HG03575 (cell line): ENCODE measurements at regions not wholly inside any gene's neighbourhood (a gene's known extent, or its start where the extent isn't known, plus 50 kb on each side); places are given as distances from the start of the nearest gene placed in this dataset.
"Not testable (repeated sequence)": the region's sequence is repeated elsewhere in the genome, so short reads cannot be mapped to it uniquely, and the experiment has no call there.

Source experiments
- ATAC-seq: cut with Tn5 transposase; IDR thresholded peaks from one replicate; pipeline ENCODE4 v1.9.1; 2021; ENCODE audit not compliant: unreplicated experiment, insufficient number of reproducible peaks, low FRiP score; ENCODE audit errors: extremely low read depth

GRCh38 chr12:46647034-46647433, 178.8 kb downstream of the SLC38A4 start:
- no peak for ATAC-seq

- ATAC-seq, result not testable (repeated sequence)
These were observed 184.1 kb downstream of the SLC38A4 start for GRCh38 chr12:46641649-46642048.

DNA sequence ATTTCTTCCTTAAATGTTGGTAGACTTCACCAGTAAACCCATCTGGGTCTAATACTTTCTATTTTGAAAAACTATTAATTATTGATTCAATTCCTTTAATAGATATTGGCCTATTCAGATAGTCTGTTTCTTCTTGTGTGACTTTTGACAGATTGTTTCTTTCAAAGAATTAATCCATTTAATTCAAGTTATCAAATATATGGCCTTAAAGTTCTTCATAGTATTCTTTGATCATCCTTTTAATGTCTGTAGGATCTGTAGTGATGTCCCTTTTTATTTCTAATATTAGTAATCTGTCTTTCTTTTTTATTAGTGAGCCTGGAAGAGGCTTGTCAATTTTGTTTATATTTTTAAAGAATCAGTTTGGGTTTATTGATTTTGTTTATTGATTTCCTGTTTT, 190.0 kb downstream of the SLC38A4 start:
- ATAC-seq, result no peak

DNA sequence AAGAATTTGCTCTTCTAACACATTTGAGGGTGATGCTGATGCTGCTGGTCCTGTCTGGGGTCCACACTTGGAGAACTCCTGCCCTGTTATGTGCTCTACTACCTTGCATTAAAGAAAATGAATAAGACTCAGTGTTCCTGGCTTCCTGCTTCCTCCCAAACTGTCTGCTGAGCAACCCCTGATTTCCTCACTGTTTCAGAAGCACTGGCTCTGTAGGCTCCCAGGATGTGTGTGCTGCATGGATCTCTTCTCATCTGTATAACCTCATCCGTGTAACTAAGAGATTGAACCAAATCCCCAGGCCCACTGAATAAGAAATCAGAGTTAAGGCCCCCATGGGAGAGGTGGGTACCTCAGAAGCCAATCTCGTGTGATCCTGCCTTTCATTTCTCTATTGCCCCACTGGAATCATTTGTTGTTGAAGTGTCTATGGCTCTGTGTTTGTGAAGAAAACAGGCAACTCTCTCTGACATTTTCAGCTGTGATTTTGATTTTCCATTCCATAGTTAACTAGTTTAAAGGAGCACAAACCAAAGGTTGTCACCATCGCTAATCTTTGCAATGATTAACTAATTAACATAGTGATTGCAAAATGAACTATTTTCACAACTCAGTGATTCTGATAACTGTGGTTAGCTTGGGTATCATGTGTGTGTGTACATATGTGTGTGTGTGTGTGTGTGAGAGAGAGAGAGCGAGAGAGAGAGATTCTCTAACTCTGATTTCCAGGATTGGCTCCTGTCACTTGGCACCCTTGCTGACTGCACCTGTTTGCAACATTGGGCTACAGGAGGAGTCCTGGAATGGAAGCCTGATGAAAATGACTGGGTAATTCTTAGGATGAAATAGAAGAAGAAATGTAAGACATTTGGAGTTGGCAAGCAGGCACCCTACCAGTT, 196.2 kb downstream of the SLC38A4 start:
- no peak for ATAC-seq

GRCh38 chr12:46628176-46628575, 197.6 kb downstream of the SLC38A4 start:
- ATAC-seq, result no peak

DNA sequence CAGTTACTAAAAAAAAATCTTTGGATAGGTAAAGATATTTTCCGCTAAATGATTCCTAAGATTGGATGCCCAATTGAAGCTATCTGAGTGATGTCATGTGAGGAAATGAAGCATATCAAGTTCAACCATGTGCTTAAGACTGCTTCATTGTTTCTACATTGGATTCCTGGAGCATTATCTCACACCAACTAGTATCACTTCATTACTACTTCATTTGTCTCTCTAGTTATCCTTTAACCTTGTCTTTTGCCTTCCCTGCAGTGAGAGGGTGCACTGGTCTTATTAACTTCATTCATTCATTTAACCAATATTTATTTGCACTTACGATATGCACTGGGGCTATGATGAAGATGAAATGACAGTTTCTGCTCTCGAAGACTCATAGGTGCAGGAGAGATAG, 198.1 kb downstream of the SLC38A4 start:
- no peak for ATAC-seq

GRCh38 chr12:46619474-46619873, 206.3 kb downstream of the SLC38A4 start:
- not testable (repeated sequence) for ATAC-seq

- ATAC-seq, result not testable (repeated sequence)
These were observed 208.1 kb downstream of the SLC38A4 start for GRCh38 chr12:46617737-46618136.

DNA sequence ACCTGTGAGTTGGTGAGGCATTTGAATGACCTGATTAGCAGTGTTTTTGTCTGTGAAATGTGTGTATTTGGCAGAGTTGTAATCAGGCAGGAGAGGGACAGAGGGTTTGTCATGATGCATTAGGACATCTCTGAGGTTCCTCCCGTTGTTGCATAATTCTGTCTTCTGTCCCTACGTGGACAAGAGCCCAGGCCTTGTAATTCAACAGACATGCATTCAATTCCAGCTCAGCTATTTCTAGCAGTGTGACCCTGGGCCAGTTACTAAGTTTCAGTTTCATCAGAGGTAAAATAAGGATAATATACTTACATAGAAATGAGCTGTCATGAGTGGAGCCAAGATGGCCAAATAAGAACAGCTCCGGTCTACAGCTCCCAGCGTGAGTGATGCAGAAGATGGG, 208.6 kb downstream of the SLC38A4 start:
- no peak for ATAC-seq

GRCh38 chr12:46610754-46611153, 215.0 kb downstream of the SLC38A4 start:
- no peak for ATAC-seq

GRCh38 chr12:46609674-46610073, 216.1 kb downstream of the SLC38A4 start:
- ATAC-seq, result no peak

DNA sequence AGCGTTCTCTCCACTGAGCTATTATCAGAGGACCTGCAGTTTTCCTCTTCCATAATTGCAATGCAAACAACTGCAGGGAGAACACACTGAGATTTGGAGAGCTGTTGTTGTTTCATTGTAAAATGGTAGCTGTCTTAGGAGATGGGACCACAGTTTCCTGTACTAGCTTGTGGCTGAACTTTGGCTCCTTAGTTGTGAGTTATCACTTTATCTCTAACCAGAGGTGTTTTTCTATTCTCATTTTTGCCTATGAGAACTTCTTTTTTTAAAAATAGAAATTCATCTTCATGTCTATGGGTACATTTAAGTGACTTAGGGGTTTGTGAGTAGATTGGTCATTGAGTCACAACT, 216.5 kb downstream of the SLC38A4 start:
- no peak for ATAC-seq

GRCh38 chr12:46608431-46609272, 217.1 kb downstream of the SLC38A4 start:
- no peak for ATAC-seq

- ATAC-seq, result no peak
These were observed 221.1 kb downstream of the SLC38A4 start for GRCh38 chr12:46604684-46605083.

DNA sequence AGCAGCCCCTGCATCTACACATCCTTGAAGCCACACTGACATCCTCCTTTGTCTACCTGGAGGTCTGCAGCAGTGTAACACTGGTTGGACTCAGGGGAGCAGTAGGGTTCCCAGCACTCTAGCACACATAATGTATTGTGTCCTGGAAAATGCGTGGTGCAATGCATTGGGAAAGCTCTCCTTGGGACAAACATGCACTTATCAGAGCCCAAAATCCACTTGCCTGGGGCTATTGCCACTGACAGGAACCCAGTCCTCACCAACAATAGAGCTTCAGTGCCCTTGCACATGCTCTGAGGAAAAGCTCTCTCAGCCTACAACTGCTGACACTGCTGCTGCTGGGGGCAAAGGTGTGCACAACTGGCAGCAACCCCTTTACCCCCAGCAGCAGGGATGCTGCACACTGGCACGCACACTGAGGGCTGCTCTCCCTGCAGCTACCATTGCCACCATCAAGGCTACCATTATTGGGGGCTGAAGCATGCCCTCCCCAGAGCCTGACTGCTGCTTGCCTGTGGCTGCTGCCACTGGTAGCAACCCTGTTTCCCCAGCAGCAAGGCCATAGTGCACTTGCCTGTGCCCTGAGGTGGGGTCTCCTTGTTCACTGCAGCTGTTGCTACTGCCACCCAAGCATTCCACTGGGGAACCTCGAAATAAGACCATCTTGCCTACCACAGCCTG, 221.9 kb downstream of the SLC38A4 start:
- ATAC-seq, result no peak

GRCh38 chr12:46602474-46602873, 223.3 kb downstream of the SLC38A4 start:
- no peak for ATAC-seq

GRCh38 chr12:46590991-46591703, 218.6 kb upstream of the SLC38A2 start:
- ATAC-seq, result no peak

DNA sequence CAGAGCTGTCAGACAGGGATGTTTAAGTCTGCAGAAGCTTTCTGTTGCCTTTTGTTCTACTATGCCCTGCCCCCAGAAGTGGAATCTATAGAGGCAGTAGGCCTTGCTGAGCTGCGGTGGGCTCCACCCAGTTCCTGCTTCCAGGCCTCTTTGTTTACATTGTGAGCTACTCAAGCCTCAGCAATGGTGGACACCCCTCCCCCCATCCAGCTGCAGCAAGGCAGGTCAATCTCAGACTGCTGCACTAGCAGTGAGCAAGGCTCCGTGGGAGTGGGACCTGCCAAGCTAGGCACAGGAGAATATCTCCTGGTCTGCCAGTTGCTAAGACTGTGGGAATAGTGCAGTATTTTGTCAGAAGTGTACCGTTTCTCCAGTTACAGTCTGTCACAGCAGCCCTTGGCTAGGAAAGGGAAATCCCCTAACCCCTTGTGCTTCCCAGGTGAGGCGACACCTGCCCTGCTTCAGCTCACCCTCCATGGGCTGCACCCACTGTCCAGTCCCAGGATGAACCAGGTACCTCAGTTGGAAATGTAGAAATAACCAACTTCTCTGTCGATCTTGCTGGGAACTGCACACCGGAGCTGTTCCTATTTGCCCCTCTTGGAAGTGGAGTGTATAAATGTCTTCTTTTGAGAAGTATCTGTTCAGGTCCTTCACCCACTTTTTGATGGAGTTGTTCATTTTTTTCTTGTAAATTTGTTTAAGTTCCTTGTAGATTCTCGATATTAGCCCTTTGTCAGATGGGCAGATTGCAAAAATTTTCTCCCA, 213.5 kb upstream of the SLC38A2 start:
- ATAC-seq, result no peak
